Parathyroid adenoma (tissue), 2 donors: ENCODE measurements at regions not wholly inside any gene's neighbourhood (a gene's known extent, or its start where the extent isn't known, plus 50 kb on each side); places are given as distances from the start of the nearest gene placed in this dataset.

Experiments
- H2AFZ ChIP-seq: fragments of 300-600 bp; sonication (generic); one replicate; pipeline ENCODE4 v1.7.0; 2017; ENCODE audit warnings: antibody characterized with exemption, mild to moderate bottlenecking
- H3K27ac ChIP-seq: fragments of 300-600 bp; sonication (generic); one replicate; pipeline ENCODE4 v1.7.0; 2017
- H3K27me3 ChIP-seq: fragments of 300-600 bp; sonication (generic); one replicate; pipeline ENCODE4 v1.7.0; 2017; ENCODE audit warnings: low read length; ENCODE audit not compliant: control insufficient read depth, insufficient read depth
- H3K36me3 ChIP-seq: fragments of 300-600 bp; sonication (generic); one replicate; pipeline ENCODE4 v1.7.0; 2017; ENCODE audit warnings: low read length; ENCODE audit not compliant: control insufficient read depth, insufficient read depth
- H3K4me1 ChIP-seq: fragments of 300-600 bp; sonication (generic); one replicate; pipeline ENCODE4 v1.7.0; 2017; ENCODE audit warnings: control low read depth
- H3K4me2 ChIP-seq: fragments of 300-600 bp; sonication (generic); one replicate; pipeline ENCODE4 v1.7.0; 2017; ENCODE audit warnings: low read length
- H3K4me3 ChIP-seq: fragments of 300-600 bp; sonication (generic); one replicate; pipeline ENCODE4 v1.7.0; 2017; ENCODE audit warnings: low read depth, low read length
- H3K79me2 ChIP-seq: fragments of 300-600 bp; sonication (generic); one replicate; pipeline ENCODE4 v1.7.0; 2017; ENCODE audit warnings: control low read depth
- H3K9ac ChIP-seq: fragments of 300-600 bp; sonication (generic); one replicate; pipeline ENCODE4 v1.7.0; 2017; ENCODE audit warnings: mild to moderate bottlenecking
- H3K9me3 ChIP-seq: fragments of 300-600 bp; sonication (generic); one replicate; pipeline ENCODE4 v1.7.0; 2017; ENCODE audit warnings: low read length; ENCODE audit not compliant: control insufficient read depth
- CTCF ChIP-seq: fragments of 300-600 bp; sonication (generic); IDR thresholded peaks from one replicate; pipeline ENCODE4 v1.7.0; 2017; ENCODE audit warnings: antibody characterized with exemption, mild to moderate bottlenecking
- donor health status: primary hyperparathyroidism.

- Histone ChIP-seq H3K27ac (no peak overlapping the region), H3K9ac (no peak overlapping the region), H3K4me1 (no peaks in the 10 kb centered on the region), H3K27me3 (no peaks in the 10 kb centered on the region), H2AFZ (no peak overlapping the region), H3K4me3 (no peak overlapping the region), H3K36me3 (no peaks in the 10 kb centered on the region), H3K4me2 (no peak overlapping the region), H3K79me2 (no peaks in the 10 kb centered on the region), H3K9me3 (no peaks in the 10 kb centered on the region)
- no peak for TF ChIP-seq CTCF
Measured at GRCh38 chr15:95182091-95182490, 950.7 kb downstream of the MCTP2 start.

GRCh38 chr15:95192923-95193322 is 961.6 kb downstream of the MCTP2 start:
- H3K27me3 ChIP-seq, result no peaks in the 10 kb centered on the region
- H3K36me3 ChIP-seq, result no peaks in the 10 kb centered on the region
- no peak overlapping the region for H2AFZ ChIP-seq
- no peak overlapping the region for H3K4me2 ChIP-seq
- no peak overlapping the region for H3K4me3 ChIP-seq
- H3K79me2 ChIP-seq, result no peaks in the 10 kb centered on the region
- no peak for TF ChIP-seq CTCF
- H3K27ac ChIP-seq, result no peak overlapping the region
- H3K9ac ChIP-seq, result no peak overlapping the region
- H3K4me1 ChIP-seq, result no peaks in the 10 kb centered on the region
- no peaks in the 10 kb centered on the region for H3K9me3 ChIP-seq

GRCh38 chr15:95194746-95195145 is 963.4 kb downstream of the MCTP2 start:
- no peaks in the 10 kb centered on the region for H3K4me1 ChIP-seq
- no peaks in the 10 kb centered on the region for H3K36me3 ChIP-seq
- H3K9me3 ChIP-seq, result no peaks in the 10 kb centered on the region
- no peaks in the 10 kb centered on the region for H3K27me3 ChIP-seq
- no peak overlapping the region for H3K9ac ChIP-seq
- no peak overlapping the region for H3K27ac ChIP-seq
- no peaks in the 10 kb centered on the region for H3K79me2 ChIP-seq
- no peak for TF ChIP-seq CTCF
- no peak overlapping the region for H3K4me2 ChIP-seq
- no peak overlapping the region for H3K4me3 ChIP-seq
- no peak overlapping the region for H2AFZ ChIP-seq

GRCh38 chr15:95196176-95196915 is 965.0 kb downstream of the MCTP2 start:
- H3K79me2 ChIP-seq, result no peaks in the 10 kb centered on the region
- H3K36me3 ChIP-seq, result no peaks in the 10 kb centered on the region
- H3K27ac ChIP-seq, result no peak overlapping the region
- no peak for TF ChIP-seq CTCF
- no peak overlapping the region for H3K4me3 ChIP-seq
- no peaks in the 10 kb centered on the region for H3K9me3 ChIP-seq
- no peaks in the 10 kb centered on the region for H3K4me1 ChIP-seq
- no peak overlapping the region for H3K9ac ChIP-seq
- H3K4me2 ChIP-seq, result no peak overlapping the region
- no peaks in the 10 kb centered on the region for H3K27me3 ChIP-seq
- no peak overlapping the region for H2AFZ ChIP-seq
